GM12878 (cell line): ENCODE measurements at regions not wholly inside any gene's neighbourhood (a gene's known extent, or its start where the extent isn't known, plus 50 kb on each side); places are given as distances from the start of the nearest gene placed in this dataset.

Experiments used
- ATAC-seq: fragments of 200-7000 bp; cut with Tn5 transposase; 3 replicates; pipeline ENCODE4 v1.9.1; 2020; ENCODE audit warnings: mild to moderate bottlenecking, moderate library complexity
- BruUV-seq: library from RNA; stranded (reverse); fragments of 400-500 nt; replicated peaks from 2 replicates; lab custom pipeline; 2021; lab: Mats Ljungman, UMichigan
- CTCF ChIA-PET: fragments of 300-600 bp; sonication (Branson Sonifier 250); formaldehyde crosslinking; extraction: SDS; loops from one replicate; lab custom pipeline; 2021; ENCODE audit warnings: inconsistent platforms; lab: Yijun Ruan, JAX
- POLR2A ChIA-PET: fragments of 350-600 bp; formaldehyde crosslinking; extraction: SDS; loops from one replicate; lab custom pipeline; 2021; ENCODE audit warnings: inconsistent platforms; lab: Charles Lee
- RAD21 ChIA-PET: fragments of 300-600 bp; sonication (Branson Sonifier 250); formaldehyde crosslinking; loops from one replicate; lab custom pipeline; 2023; ENCODE audit warnings: antibody characterized with exemption; ENCODE audit not compliant: unreplicated experiment; lab: Charles Lee
- SMC1A ChIA-PET: fragments of 300-600 bp; sonication (Branson Sonifier 250); formaldehyde crosslinking; loops from one replicate; lab custom pipeline; 2023; ENCODE audit not compliant: unreplicated experiment, uncharacterized antibody; lab: Charles Lee
- DNase-seq: peaks from one replicate; pipeline ENCODE4 v3.0.0-alpha.2; 2011; ENCODE audit warnings: low read depth, low spot score
- FAIRE-seq: peaks from 3 replicates; lab custom pipeline; 2011; peaks lifted over from hg19 to GRCh38; lab: Jason Lieb, UNC
- H2AFZ ChIP-seq: 2 replicates; pipeline ENCODE4 v1.6.0; 2011; ENCODE audit warnings: low read depth, low read length, control low read depth; ENCODE audit not compliant: control insufficient read depth
- H3K27ac ChIP-seq: 2 replicates; pipeline ENCODE4 v1.5.1; 2011; ENCODE audit warnings: control low read depth; ENCODE audit not compliant: control insufficient read depth, insufficient read depth
- H3K27me3 ChIP-seq, 2 experiments: replicated peaks in 1 of 2; 2 replicates each; pipeline versions ENCODE4 v1.6.0 to v1.6.1; 2011; ENCODE audit warnings: low read length in 1 of 2; ENCODE audit not compliant: control insufficient read depth in 2 of 2, insufficient read depth in 2 of 2
- H3K36me3 ChIP-seq, 2 experiments: 2 replicates each; pipeline ENCODE4 v1.5.1; 2011; ENCODE audit warnings: low read length in 1 of 2; ENCODE audit not compliant: control insufficient read depth in 2 of 2, insufficient read depth in 2 of 2
- H3K4me1 ChIP-seq: 2 replicates; pipeline ENCODE4 v1.6.1; 2011; ENCODE audit warnings: mild to moderate bottlenecking, low read length, moderate library complexity, mixed read lengths; ENCODE audit not compliant: control insufficient read depth, insufficient read depth
- H3K4me2 ChIP-seq: 2 replicates; pipeline ENCODE4 v1.6.0; 2011; ENCODE audit warnings: control low read depth; ENCODE audit not compliant: control insufficient read depth, insufficient read depth
- H3K4me3 ChIP-seq: fragments of 200-600 bp; sonication (generic); 2 replicates; pipeline ENCODE4 v1.5.1; 2016
- H3K79me2 ChIP-seq: 2 replicates; pipeline ENCODE4 v1.6.0; 2011; ENCODE audit warnings: low read length; ENCODE audit not compliant: control insufficient read depth, insufficient read depth
- H3K9ac ChIP-seq: 2 replicates; pipeline ENCODE4 v1.8.0; 2011; ENCODE audit warnings: low read length, control low read depth, mixed read lengths; ENCODE audit not compliant: control insufficient read depth, insufficient read depth
- H3K9me3 ChIP-seq: replicated peaks from 3 replicates; pipeline ENCODE4 v1.5.1; 2011; ENCODE audit warnings: mild to moderate bottlenecking, low read length; ENCODE audit not compliant: control insufficient read depth, insufficient read depth
- H4K20me1 ChIP-seq: 2 replicates; pipeline ENCODE4 v1.6.0; 2011; ENCODE audit not compliant: control insufficient read depth, insufficient read depth
- BCLAF1 ChIP-seq: fragments of 450-650 bp; IDR thresholded peaks from 2 replicates; pipeline ENCODE4 v1.6.1; 2017; ENCODE audit warnings: antibody characterized with exemption, mild to moderate bottlenecking, moderate library complexity
- BHLHE40 ChIP-seq, 2 experiments: fragments of 450-650 bp in 1 of 2; IDR thresholded peaks; 2 replicates each; pipeline ENCODE4 v1.6.1; 2011 to 2017; ENCODE audit warnings: low read depth in 2 of 2, borderline replicate concordance in 1 of 2, improper control_type of control experiment in 1 of 2, low read length in 1 of 2, mild to moderate bottlenecking in 1 of 2
- CEBPB ChIP-seq, 2 experiments: fragments of 150-350 bp in 1 of 2; IDR thresholded peaks; 2 replicates each; pipeline ENCODE4 v1.6.1; 2012 to 2014; ENCODE audit warnings: low read depth in 2 of 2, low read length in 2 of 2, borderline replicate concordance in 1 of 2, inconsistent platforms in 1 of 2
- CHD4 ChIP-seq: fragments of 200-600 bp; sonication (generic); IDR thresholded peaks from 2 replicates; pipeline ENCODE4 v1.6.1; 2016; ENCODE audit warnings: mild to moderate bottlenecking
- ESRRA ChIP-seq: IDR thresholded peaks from 2 replicates; pipeline ENCODE4 v1.6.1; 2012; ENCODE audit warnings: mild to moderate bottlenecking, low read length, improper control_type of control experiment
- HDGF ChIP-seq: fragments of 450-650 bp; IDR thresholded peaks from 2 replicates; pipeline ENCODE4 v1.6.1; 2016; ENCODE audit warnings: antibody characterized with exemption
- LARP7 ChIP-seq: fragments of 450-650 bp; IDR thresholded peaks from 2 replicates; pipeline ENCODE4 v1.6.1; 2017; ENCODE audit warnings: mild to moderate bottlenecking
- NKRF ChIP-seq: fragments of 450-650 bp; conservative IDR thresholded peaks from 2 replicates; pipeline ENCODE4 v1.6.1; 2017; ENCODE audit warnings: mild to moderate bottlenecking, moderate library complexity
- SP1 ChIP-seq: IDR thresholded peaks from one replicate; pipeline ENCODE4 v1.6.1; 2011; ENCODE audit warnings: low read depth, low read length
- SREBF2 ChIP-seq: IDR thresholded peaks from 2 replicates; pipeline ENCODE4 v1.6.1; 2012; ENCODE audit warnings: mild to moderate bottlenecking, low read length
- USF1 ChIP-seq: IDR thresholded peaks from 2 replicates; pipeline ENCODE4 v1.6.1; 2011; ENCODE audit warnings: borderline replicate concordance, low read depth, mild to moderate bottlenecking, moderate library complexity, mixed read lengths, low read length; ENCODE audit not compliant: insufficient read depth; ENCODE audit errors: extremely low read length
- WRNIP1 ChIP-seq: IDR thresholded peaks from 2 replicates; pipeline ENCODE4 v1.6.1; 2011; ENCODE audit warnings: low read depth, low read length, improper control_type of control experiment, borderline replicate concordance
- ZNF24 ChIP-seq: fragments of 450-650 bp; IDR thresholded peaks from 2 replicates; pipeline ENCODE4 v1.6.1; 2017; ENCODE audit warnings: antibody characterized with exemption, mild to moderate bottlenecking
- ZNF274 ChIP-seq: IDR thresholded peaks from one replicate; pipeline ENCODE4 v1.8.0; 2011; ENCODE audit not compliant: insufficient read length, insufficient read depth
- WGBS: methylation state at CpG from one replicate; pipeline ENCODE4 v1.1.6; 2016; ENCODE audit warnings: low lambda C conversion rate; ENCODE audit not compliant: insufficient replicate concordance, insufficient coverage; ENCODE audit errors: missing lambda C conversion rate; 5-methylcytosine and 5-hydroxymethylcytosine counted together
- in situ Hi-C: fragments of 300-500 bp; cut with MboI; formaldehyde crosslinking; loops from 9 replicates; pipeline ENCODE4 v1.14.3; 2018; ENCODE audit warnings: mixed read lengths
- intact Hi-C: fragments of 100-400 bp; cut with micrococcal nuclease; formaldehyde crosslinking; loops from one replicate; pipeline ENCODE4 v1.14.2; 2022; ENCODE audit not compliant: unreplicated experiment
- TF ChIP-seq, protein P1 (sequence below): fragments of 150-350 bp; IDR thresholded peaks from 2 replicates; pipeline ENCODE4 v1.6.1; 2016; ENCODE audit warnings: low read depth, low read length
- TF ChIP-seq, protein P2 (sequence below): fragments of 450-650 bp; IDR thresholded peaks from 2 replicates; pipeline ENCODE4 v1.6.1; 2014; ENCODE audit warnings: mild to moderate bottlenecking

DNA sequence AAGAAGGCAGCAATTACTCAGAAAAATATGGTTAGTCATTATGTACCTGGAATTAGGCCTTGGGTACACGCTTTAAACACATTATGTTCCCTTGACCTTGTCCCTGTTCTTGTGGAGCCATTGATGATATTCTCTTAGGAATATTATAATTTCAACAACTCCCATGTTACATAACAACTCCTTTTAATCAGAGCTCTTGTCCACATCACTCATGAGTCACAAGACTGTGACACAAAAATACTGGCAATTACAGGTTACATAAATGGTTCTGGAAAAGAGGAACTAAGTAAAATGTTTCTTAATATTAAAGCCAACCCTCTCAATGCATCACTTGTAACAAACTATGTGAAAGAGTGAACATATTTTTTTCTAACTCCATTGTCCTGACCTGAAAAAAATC is 143.8 kb upstream of the PCLO start:
- no peaks in the 10 kb centered on the region for H3K9me3 ChIP-seq
- no peaks in the 10 kb centered on the region for H3K27me3 ChIP-seq
- no peaks in the 10 kb centered on the region for H3K36me3 ChIP-seq
- no peak for ATAC-seq
- no peak overlapping the region for H3K27ac ChIP-seq
- no peak overlapping the region for H2AFZ ChIP-seq
- in situ Hi-C loops, result no loop called here
- no peak overlapping the region for H3K9ac ChIP-seq
- intact Hi-C loops, result no loop called here
- no peaks in the 10 kb centered on the region for H3K4me1 ChIP-seq
- FAIRE-seq, result no peak
- 0% methylated on average over 1 of the region's 1 CpG for WGBS
- ChIA-PET POLR2A (no interaction called here), CTCF (no interaction called here), SMC1A (no interaction called here), RAD21 (no interaction called here)
- H4K20me1 ChIP-seq, result no peaks in the 10 kb centered on the region
- no peak overlapping the region for H3K4me3 ChIP-seq
- no peak for DNase-seq
- H3K4me2 ChIP-seq, result no peak overlapping the region
- no TSS peak for BruUV-seq
- no peaks in the 10 kb centered on the region for H3K79me2 ChIP-seq
- TF ChIP-seq USF1 (no peak), LARP7 (no peak), CHD4 (no peak), ZNF24 (no peak), BHLHE40 (IDR thresholded peaks at IDR 0.05; ENCODE audit: borderline replicate concordance in 1 of 2, low read depth in 2 of 2, low read length in 1 of 2) (no peak), CEBPB (IDR thresholded peaks at IDR 0.05; ENCODE audit: borderline replicate concordance in 1 of 2, low read depth in 2 of 2, low read length in 2 of 2) (no peak), NKRF (no peak), BCLAF1 (no peak), ESRRA (no peak), SP1 (no peak), HDGF (no peak), SREBF2 (no peak), WRNIP1 (no peak), ZNF274 (no peak)
- TF ChIP-seq, protein P1, sequence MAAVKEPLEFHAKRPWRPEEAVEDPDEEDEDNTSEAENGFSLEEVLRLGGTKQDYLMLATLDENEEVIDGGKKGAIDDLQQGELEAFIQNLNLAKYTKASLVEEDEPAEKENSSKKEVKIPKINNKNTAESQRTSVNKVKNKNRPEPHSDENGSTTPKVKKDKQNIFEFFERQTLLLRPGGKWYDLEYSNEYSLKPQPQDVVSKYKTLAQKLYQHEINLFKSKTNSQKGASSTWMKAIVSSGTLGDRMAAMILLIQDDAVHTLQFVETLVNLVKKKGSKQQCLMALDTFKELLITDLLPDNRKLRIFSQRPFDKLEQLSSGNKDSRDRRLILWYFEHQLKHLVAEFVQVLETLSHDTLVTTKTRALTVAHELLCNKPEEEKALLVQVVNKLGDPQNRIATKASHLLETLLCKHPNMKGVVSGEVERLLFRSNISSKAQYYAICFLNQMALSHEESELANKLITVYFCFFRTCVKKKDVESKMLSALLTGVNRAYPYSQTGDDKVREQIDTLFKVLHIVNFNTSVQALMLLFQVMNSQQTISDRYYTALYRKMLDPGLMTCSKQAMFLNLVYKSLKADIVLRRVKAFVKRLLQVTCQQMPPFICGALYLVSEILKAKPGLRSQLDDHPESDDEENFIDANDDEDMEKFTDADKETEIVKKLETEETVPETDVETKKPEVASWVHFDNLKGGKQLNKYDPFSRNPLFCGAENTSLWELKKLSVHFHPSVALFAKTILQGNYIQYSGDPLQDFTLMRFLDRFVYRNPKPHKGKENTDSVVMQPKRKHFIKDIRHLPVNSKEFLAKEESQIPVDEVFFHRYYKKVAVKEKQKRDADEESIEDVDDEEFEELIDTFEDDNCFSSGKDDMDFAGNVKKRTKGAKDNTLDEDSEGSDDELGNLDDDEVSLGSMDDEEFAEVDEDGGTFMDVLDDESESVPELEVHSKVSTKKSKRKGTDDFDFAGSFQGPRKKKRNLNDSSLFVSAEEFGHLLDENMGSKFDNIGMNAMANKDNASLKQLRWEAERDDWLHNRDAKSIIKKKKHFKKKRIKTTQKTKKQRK, result no peak
- TF ChIP-seq, protein P2, sequence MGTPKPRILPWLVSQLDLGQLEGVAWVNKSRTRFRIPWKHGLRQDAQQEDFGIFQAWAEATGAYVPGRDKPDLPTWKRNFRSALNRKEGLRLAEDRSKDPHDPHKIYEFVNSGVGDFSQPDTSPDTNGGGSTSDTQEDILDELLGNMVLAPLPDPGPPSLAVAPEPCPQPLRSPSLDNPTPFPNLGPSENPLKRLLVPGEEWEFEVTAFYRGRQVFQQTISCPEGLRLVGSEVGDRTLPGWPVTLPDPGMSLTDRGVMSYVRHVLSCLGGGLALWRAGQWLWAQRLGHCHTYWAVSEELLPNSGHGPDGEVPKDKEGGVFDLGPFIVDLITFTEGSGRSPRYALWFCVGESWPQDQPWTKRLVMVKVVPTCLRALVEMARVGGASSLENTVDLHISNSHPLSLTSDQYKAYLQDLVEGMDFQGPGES, result no peak
